ENCODE measurements at regions not wholly inside any gene's neighbourhood (a gene's known extent, or its start where the extent isn't known, plus 50 kb on each side); places are given as distances from the start of the nearest gene placed in this dataset.

GRCh38 chr4:10347281-10347795 is 109.9 kb downstream of the ZNF518B start:
- peaks cover 7% of the 10 kb centered on the region for H3K27me3 Mint-ChIP-seq (ENCODE audit: low read depth)
- H3K27ac Mint-ChIP-seq = no peak overlapping the region
- Histone ChIP-seq H3K18ac (ENCODE audit: insufficient read length, low read depth, low read length) (no peak overlapping the region), H3K27me3 (ENCODE audit: insufficient read depth, low read length) (no peaks in the 10 kb centered on the region), H4K20me1 (ENCODE audit: control insufficient read depth, insufficient read depth, insufficient read length) (no peaks in the 10 kb centered on the region), H3K14ac (ENCODE audit: insufficient read depth, low read length) (no peak overlapping the region), H3K9ac (ENCODE audit: extremely low read depth, insufficient read length, low read length) (no peak overlapping the region), H3T11ph (ENCODE audit: low read length) (no peak overlapping the region), H2BK20ac (ENCODE audit: low read depth, low read length, poor library complexity, severe bottlenecking) (no peak overlapping the region), H2AK5ac (ENCODE audit: insufficient read length, low read length) (no peak overlapping the region), H3K4me1 (ENCODE audit: insufficient read depth, low read length) (no peaks in the 10 kb centered on the region), H2AFZ (ENCODE audit: low read length) (no peak overlapping the region), H3K79me2 (ENCODE audit: insufficient read depth, low read length) (no peaks in the 10 kb centered on the region), H3K23me2 (ENCODE audit: insufficient read length, low read depth, low read length, poor library complexity, severe bottlenecking) (no peaks in the 10 kb centered on the region), H4K91ac (ENCODE audit: insufficient read length, low read depth, low read length) (no peak overlapping the region), H4K5ac (ENCODE audit: insufficient read length, low read depth, low read length) (no peak overlapping the region), H2BK5ac (ENCODE audit: insufficient read length, low read length) (no peak overlapping the region), H3K56ac (ENCODE audit: insufficient read length, low read depth, low read length) (no peak overlapping the region), H4K8ac (replicated peaks; ENCODE audit: insufficient read length, low read depth, low read length) (no peak overlapping the region), H3K23ac (ENCODE audit: insufficient read length, low read depth, low read length) (no peak overlapping the region), H2BK15ac (ENCODE audit: low read depth, low read length) (no peak overlapping the region), H3K9me3 (ENCODE audit: control insufficient read depth, low read depth, low read length) (no peaks in the 10 kb centered on the region), H2BK120ac (ENCODE audit: low read depth, low read length, poor library complexity, severe bottlenecking) (no peak overlapping the region), H2BK12ac (ENCODE audit: insufficient read length, low read depth, low read length) (no peak overlapping the region), H3K4me2 (ENCODE audit: insufficient read depth, insufficient read length, low read length) (no peak overlapping the region), H3K4ac (ENCODE audit: low read depth, low read length) (no peak overlapping the region), H3K79me1 (ENCODE audit: insufficient read depth, low read depth, low read length, poor library complexity, severe bottlenecking) (no peaks in the 10 kb centered on the region), H3K27ac (ENCODE audit: insufficient read length, low read depth, low read length) (no peak overlapping the region)
- H3K36me3 Mint-ChIP-seq (ENCODE audit: insufficient read depth in 1 of 3, low read depth in 3 of 3) = no peaks in the 10 kb centered on the region
- H3K4me3 Mint-ChIP-seq = no peak overlapping the region
- no peaks in the 10 kb centered on the region for H3K9me3 Mint-ChIP-seq
- no CpG with 5 or more reads among the region's 5 CpGs for WGBS (ENCODE audit: extremely low coverage, insufficient read length, low lambda C conversion rate)
- DNase-seq = no peak
- TF ChIP-seq CTCF (conservative IDR thresholded peaks at IDR 0.05) = no peak
- peaks cover 0 to 9% of the 10 kb centered on the region in 2 experiments; a peak in 2 of 4 replicates for H3K4me1 Mint-ChIP-seq
